ENCODE measurements at regions not wholly inside any gene's neighbourhood (a gene's known extent, or its start where the extent isn't known, plus 50 kb on each side); places are given as distances from the start of the nearest gene placed in this dataset.

- H3K27me3 Mint-ChIP-seq, result no peaks in the 10 kb centered on the region
- ChIA-PET POLR2A (no interaction called here), CTCF (no interaction called here)
- no peaks in the 10 kb centered on the region for H3K9me3 ChIP-seq (ENCODE audit: low read length)
- H3K4me3 ChIP-seq (ENCODE audit: low read length), result no peak overlapping the region
- no peaks in the 10 kb centered on the region for H3K27me3 ChIP-seq (ENCODE audit: insufficient read depth, low read length, poor library complexity, severe bottlenecking)
- H3K36me3 Mint-ChIP-seq, result no peaks in the 10 kb centered on the region
- no peak overlapping the region for H3K27ac ChIP-seq (ENCODE audit: low read depth, low read length)
- no peak overlapping the region for H3K4me3 Mint-ChIP-seq
- peaks cover 0 to 4% (median 0%) of the 10 kb centered on the region in 5 donors for H3K9me3 Mint-ChIP-seq
- no peaks in the 10 kb centered on the region for H3K4me1 Mint-ChIP-seq
- DNase-seq, result no peak
- no peaks in the 10 kb centered on the region for H3K36me3 ChIP-seq (ENCODE audit: insufficient read depth, low read length)
- H3K27ac Mint-ChIP-seq, result no peak overlapping the region
- no peaks in the 10 kb centered on the region for H3K4me1 ChIP-seq (ENCODE audit: insufficient read depth, low read length)
These were observed 305.4 kb upstream of the PTBP2 start for GRCh38 chr1:96416111-96416595.

GRCh38 chr1:96416701-96417444 is 304.7 kb upstream of the PTBP2 start:
- no peaks in the 10 kb centered on the region for H3K27me3 Mint-ChIP-seq
- no peaks in the 10 kb centered on the region for H3K36me3 Mint-ChIP-seq
- no peak overlapping the region for H3K4me3 ChIP-seq (ENCODE audit: low read length)
- no peaks in the 10 kb centered on the region for H3K36me3 ChIP-seq (ENCODE audit: insufficient read depth, low read length)
- H3K4me1 ChIP-seq (ENCODE audit: insufficient read depth, low read length), result no peaks in the 10 kb centered on the region
- H3K4me1 Mint-ChIP-seq, result no peaks in the 10 kb centered on the region
- H3K27me3 ChIP-seq (ENCODE audit: insufficient read depth, low read length, poor library complexity, severe bottlenecking), result no peaks in the 10 kb centered on the region
- peak overlapping the region in 1 of 8 donors; percentile 29 for H3K27ac Mint-ChIP-seq
- POLR2A ChIA-PET, result no interaction called here
- H3K27ac ChIP-seq (ENCODE audit: low read depth, low read length), result no peak overlapping the region
- H3K4me3 Mint-ChIP-seq, result no peak overlapping the region
- no peak for DNase-seq
- peaks cover 0 to 4% (median 0%) of the 10 kb centered on the region in 5 donors for H3K9me3 Mint-ChIP-seq
- no peaks in the 10 kb centered on the region for H3K9me3 ChIP-seq (ENCODE audit: low read length)
- CTCF ChIA-PET, result no interaction called here

- no peak for DNase-seq
- Histone ChIP-seq H3K27ac (ENCODE audit: low read depth, low read length) (no peak overlapping the region), H3K9me3 (ENCODE audit: low read length) (no peaks in the 10 kb centered on the region), H3K36me3 (ENCODE audit: insufficient read depth, low read length) (no peaks in the 10 kb centered on the region), H3K4me3 (ENCODE audit: low read length) (no peak overlapping the region), H3K27me3 (ENCODE audit: insufficient read depth, low read length, poor library complexity, severe bottlenecking) (no peaks in the 10 kb centered on the region), H3K4me1 (ENCODE audit: insufficient read depth, low read length) (no peaks in the 10 kb centered on the region)
- Mint-ChIP-seq H3K27me3 (no peaks in the 10 kb centered on the region), H3K27ac (no peak overlapping the region), H3K9me3 (no peaks in the 10 kb centered on the region), H3K4me1 (no peaks in the 10 kb centered on the region), H3K4me3 (no peak overlapping the region), H3K36me3 (no peaks in the 10 kb centered on the region)
- CTCF ChIA-PET, result no interaction called here
- POLR2A ChIA-PET, result no interaction called here
These were observed 302.6 kb upstream of the PTBP2 start for GRCh38 chr1:96418969-96419368.

- H3K27me3 Mint-ChIP-seq, result no peaks in the 10 kb centered on the region
- H3K27ac ChIP-seq (ENCODE audit: low read depth, low read length), result no peak overlapping the region
- no peaks in the 10 kb centered on the region for H3K27me3 ChIP-seq (ENCODE audit: insufficient read depth, low read length, poor library complexity, severe bottlenecking)
- no peaks in the 10 kb centered on the region for H3K4me1 Mint-ChIP-seq
- no peak overlapping the region for H3K27ac Mint-ChIP-seq
- H3K4me1 ChIP-seq (ENCODE audit: insufficient read depth, low read length), result no peaks in the 10 kb centered on the region
- no peaks in the 10 kb centered on the region for H3K9me3 ChIP-seq (ENCODE audit: low read length)
- H3K4me3 ChIP-seq (ENCODE audit: low read length), result no peak overlapping the region
- H3K36me3 Mint-ChIP-seq, result no peaks in the 10 kb centered on the region
- ChIA-PET CTCF (no interaction called here), POLR2A (no interaction called here)
- H3K36me3 ChIP-seq (ENCODE audit: insufficient read depth, low read length), result no peaks in the 10 kb centered on the region
- no peaks in the 10 kb centered on the region for H3K9me3 Mint-ChIP-seq
- no peak overlapping the region for H3K4me3 Mint-ChIP-seq
- DNase-seq, result no peak
These were observed 296.7 kb upstream of the PTBP2 start for GRCh38 chr1:96424877-96425276.

GRCh38 chr1:96425382-96426129 is 296.0 kb upstream of the PTBP2 start:
- H3K9me3 Mint-ChIP-seq, result no peaks in the 10 kb centered on the region
- H3K36me3 Mint-ChIP-seq, result no peaks in the 10 kb centered on the region
- Histone ChIP-seq H3K27me3 (ENCODE audit: insufficient read depth, low read length, poor library complexity, severe bottlenecking) (no peaks in the 10 kb centered on the region), H3K9me3 (ENCODE audit: low read length) (no peaks in the 10 kb centered on the region), H3K4me3 (ENCODE audit: low read length) (no peak overlapping the region), H3K4me1 (ENCODE audit: insufficient read depth, low read length) (no peaks in the 10 kb centered on the region), H3K27ac (ENCODE audit: low read depth, low read length) (no peak overlapping the region), H3K36me3 (ENCODE audit: insufficient read depth, low read length) (no peaks in the 10 kb centered on the region)
- ChIA-PET CTCF (no interaction called here), POLR2A (no interaction called here)
- no peak overlapping the region for H3K27ac Mint-ChIP-seq
- H3K4me3 Mint-ChIP-seq, result no peak overlapping the region
- no peak for DNase-seq
- H3K4me1 Mint-ChIP-seq, result no peaks in the 10 kb centered on the region
- no peaks in the 10 kb centered on the region for H3K27me3 Mint-ChIP-seq

- H3K4me1 ChIP-seq (ENCODE audit: insufficient read depth, low read length), result no peaks in the 10 kb centered on the region
- H3K27ac Mint-ChIP-seq, result no peak overlapping the region
- peaks cover 0 to 3% (median 0%) of the 10 kb centered on the region in 5 donors for H3K9me3 Mint-ChIP-seq
- H3K27me3 Mint-ChIP-seq, result no peaks in the 10 kb centered on the region
- H3K9me3 ChIP-seq (ENCODE audit: low read length), result no peaks in the 10 kb centered on the region
- no peaks in the 10 kb centered on the region for H3K36me3 ChIP-seq (ENCODE audit: insufficient read depth, low read length)
- no peak overlapping the region for H3K4me3 Mint-ChIP-seq
- H3K27me3 ChIP-seq (ENCODE audit: insufficient read depth, low read length, poor library complexity, severe bottlenecking), result no peaks in the 10 kb centered on the region
- no peak overlapping the region for H3K27ac ChIP-seq (ENCODE audit: low read depth, low read length)
- H3K36me3 Mint-ChIP-seq, result no peaks in the 10 kb centered on the region
- H3K4me1 Mint-ChIP-seq, result no peaks in the 10 kb centered on the region
- POLR2A ChIA-PET, result no interaction called here
- H3K4me3 ChIP-seq (ENCODE audit: low read length), result no peak overlapping the region
- no peak for DNase-seq
- CTCF ChIA-PET, result no interaction called here
These were observed 294.0 kb upstream of the PTBP2 start for GRCh38 chr1:96427616-96428015.

- no peaks in the 10 kb centered on the region for H3K9me3 ChIP-seq (ENCODE audit: low read length)
- no peaks in the 10 kb centered on the region for H3K27me3 ChIP-seq (ENCODE audit: insufficient read depth, low read length, poor library complexity, severe bottlenecking)
- no peak overlapping the region for H3K27ac ChIP-seq (ENCODE audit: low read depth, low read length)
- no peaks in the 10 kb centered on the region for H3K27me3 Mint-ChIP-seq
- H3K4me1 Mint-ChIP-seq, result no peaks in the 10 kb centered on the region
- H3K4me3 ChIP-seq (ENCODE audit: low read length), result no peak overlapping the region
- H3K36me3 ChIP-seq (ENCODE audit: insufficient read depth, low read length), result no peaks in the 10 kb centered on the region
- no peak overlapping the region for H3K27ac Mint-ChIP-seq
- no peaks in the 10 kb centered on the region for H3K4me1 ChIP-seq (ENCODE audit: insufficient read depth, low read length)
- ChIA-PET CTCF (no interaction called here), POLR2A (no interaction called here)
- no peaks in the 10 kb centered on the region for H3K36me3 Mint-ChIP-seq
- peaks cover 0 to 6% (median 2%) of the 10 kb centered on the region in 5 donors for H3K9me3 Mint-ChIP-seq
- no peak for DNase-seq
- no peak overlapping the region for H3K4me3 Mint-ChIP-seq
These were observed 276.3 kb upstream of the PTBP2 start for GRCh38 chr1:96445302-96445701.

GRCh38 chr1:96464066-96464465 is 257.5 kb upstream of the PTBP2 start:
- Histone ChIP-seq H3K9me3 (ENCODE audit: low read length) (no peaks in the 10 kb centered on the region), H3K4me3 (ENCODE audit: low read length) (no peak overlapping the region), H3K27me3 (ENCODE audit: insufficient read depth, low read length, poor library complexity, severe bottlenecking) (no peaks in the 10 kb centered on the region), H3K27ac (ENCODE audit: low read depth, low read length) (no peak overlapping the region), H3K4me1 (ENCODE audit: insufficient read depth, low read length) (no peaks in the 10 kb centered on the region), H3K36me3 (ENCODE audit: insufficient read depth, low read length) (no peaks in the 10 kb centered on the region)
- CTCF ChIA-PET, result no interaction called here
- H3K4me3 Mint-ChIP-seq, result no peak overlapping the region
- POLR2A ChIA-PET, result no interaction called here
- H3K27ac Mint-ChIP-seq, result no peak overlapping the region
- no peak for DNase-seq
- H3K9me3 Mint-ChIP-seq, result peaks cover 0 to 5% (median 2%) of the 10 kb centered on the region in 5 donors
- no peaks in the 10 kb centered on the region for H3K36me3 Mint-ChIP-seq
- no peaks in the 10 kb centered on the region for H3K4me1 Mint-ChIP-seq
- H3K27me3 Mint-ChIP-seq, result no peaks in the 10 kb centered on the region

All from CD8-positive, alpha-beta memory T cell (primary cell).